Heart right ventricle (tissue), 16 donors: ENCODE measurements at regions not wholly inside any gene's neighbourhood (a gene's known extent, or its start where the extent isn't known, plus 50 kb on each side); places are given as distances from the start of the nearest gene placed in this dataset.

Experiments used
- ATAC-seq, 8 donors: fragments of 200-7000 bp; cut with Tn5 transposase; one replicate each; pipeline ENCODE4 v1.9.1; 2020; ENCODE audit warnings: mild to moderate bottlenecking in 8 of 8, moderate library complexity in 8 of 8, moderate number of reproducible peaks in 1 of 8
- DNase-seq, 2 donors: peaks; one replicate each; pipeline ENCODE4 v3.0.0-alpha.2; 2020
- H3K27ac ChIP-seq, 10 donors: fragments of 200-600 bp; sonication (generic) in 2 of 10; one replicate each; pipeline versions ENCODE4 v1.5.0 to v1.8.0; 2020 to 2022; ENCODE audit warnings: mild to moderate bottlenecking in 3 of 10
- H3K27me3 ChIP-seq, 7 donors: fragments of 200-600 bp; one replicate each; pipeline ENCODE4 v1.8.0; 2021 to 2022; ENCODE audit warnings: mild to moderate bottlenecking in 2 of 7
- H3K36me3 ChIP-seq, 9 donors: fragments of 200-600 bp; sonication (generic) in 1 of 9; one replicate each; pipeline versions ENCODE4 v1.5.0 to v1.8.0; 2020 to 2022; ENCODE audit warnings: mild to moderate bottlenecking in 2 of 9
- H3K4me1 ChIP-seq, 9 donors: fragments of 200-600 bp; sonication (generic) in 1 of 9; one replicate each; pipeline versions ENCODE4 v1.5.0 to v1.8.0; 2020 to 2022; ENCODE audit warnings: mild to moderate bottlenecking in 4 of 9
- H3K4me3 ChIP-seq, 10 donors: fragments of 200-600 bp; sonication (generic) in 2 of 10; one replicate each; pipeline versions ENCODE4 v1.5.0 to v1.8.0; 2020 to 2022; ENCODE audit warnings: mild to moderate bottlenecking in 7 of 10, moderate library complexity in 2 of 10
- H3K9me3 ChIP-seq, 11 donors: fragments of 200-600 bp in 10 of 11; sonication (generic) in 2 of 11; one replicate each; pipeline versions ENCODE4 v1.5.0 to v1.8.0; 2013 to 2022; ENCODE audit warnings: mild to moderate bottlenecking in 2 of 11, control low read depth in 1 of 11, moderate library complexity in 1 of 11
- WGBS, 2 donors: extraction: QIAGEN DNeasy Blood & Tissue Kit; methylation state at CpG; one replicate each; pipeline ENCODE4 v1.1.7; 2013; ENCODE audit warnings: inconsistent platforms in 1 of 2; 5-methylcytosine and 5-hydroxymethylcytosine counted together
- intact Hi-C, 10 donors: fragments of 100-400 bp; cut with DNase I; formaldehyde crosslinking; loops; one replicate each; pipeline versions ENCODE4 v1.11.1 to v1.14.2; 2022
- TF ChIP-seq, protein P1 (sequence below), 9 donors: fragments of 200-600 bp; sonication (generic) in 2 of 9; IDR thresholded peaks; one replicate each; pipeline versions ENCODE4 v1.5.0 to v1.8.0; 2021 to 2022; ENCODE audit warnings: antibody characterized with exemption in 9 of 9, mild to moderate bottlenecking in 5 of 9, moderate library complexity in 1 of 9
- donor health status: Arrhythmogenic right ventricular cardiomyopathy.
- donor health status: ischemic (EF 13 %, LVEDD 7.1; RV severe dilation, severe dysfunction).
- donor health status: healthy with polysubstance abuse.
- donor health status: DM: no; HTN: yes; CAD: no.
- donor health status: DM: no; HTN: no; CAD: no.
- donor health status: ischemic (EF 25% LVEDD 6.9; RV normal size, moderate dysfunction).
- donor health status: ischemic (EF 25% LVEDD 5.7; RV mildly dilated, moderate dysfunction).
- donor health status: healthy.
- donor health status: DM: yes; HTN: yes; CAD: no.
- donor health status: Ischemic cardiomyopathy.
- donor health status: ischemic (EF 35%, LVEDD 5.7; RV mildly dilated, moderate dysfunction).
- donor health status: nonischemic (EF 11% LVEDD 7.7; RV severe dilation, severe dysfunction).
- donor health status: DM: yes; HTN: yes; CAD: no.
- donor health status: PGD.
- donor health status: ischemic (EF 29% LVEDD 5.4; RV normal size, mild dysfunction).
- donor health status: nonischemic (EF 23%, LVEDD 6.1; RV moderate dilation, normal function).

DNA sequence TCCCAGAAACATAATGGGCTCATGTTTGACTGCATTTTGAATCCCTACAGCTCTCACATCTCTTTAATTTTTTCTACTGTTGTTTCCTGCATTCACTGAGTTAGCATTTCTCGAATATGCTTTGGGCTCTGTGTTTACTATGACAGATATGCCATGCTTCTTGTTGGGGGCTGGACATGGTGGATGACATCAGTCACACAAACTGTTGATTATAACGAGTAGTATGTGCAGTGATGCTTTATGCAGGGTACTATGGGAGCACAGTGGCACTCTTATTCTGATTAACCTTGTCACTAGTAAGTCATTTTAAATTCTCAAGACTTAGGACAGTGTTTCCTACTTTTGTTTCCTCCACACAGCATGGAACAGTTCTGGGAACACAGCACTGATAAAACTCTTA is 295.4 kb upstream of the ZNF608 start:
- 40 to 48% methylated on average over 2 of the region's 2 CpGs for WGBS, 2 donors
- H3K27me3 ChIP-seq, result no peaks in the 10 kb centered on the region
- no peak for ATAC-seq
- no peak overlapping the region for H3K27ac ChIP-seq
- intact Hi-C loops, result loop anchor here in 2 of 10 donors (5.0 to 10.0 kb wide), 2 partner anchors 107 to 294 kb away; partner anchors contain the start of gene ZNF608 (in 1 of the 2)
- no peak overlapping the region for H3K4me3 ChIP-seq
- peaks cover 4 to 37% (median 30%) of the 10 kb centered on the region in 9 donors for H3K4me1 ChIP-seq
- DNase-seq, result no peak
- no peaks in the 10 kb centered on the region for H3K36me3 ChIP-seq
- no peaks in the 10 kb centered on the region for H3K9me3 ChIP-seq
- TF ChIP-seq, protein P1, sequence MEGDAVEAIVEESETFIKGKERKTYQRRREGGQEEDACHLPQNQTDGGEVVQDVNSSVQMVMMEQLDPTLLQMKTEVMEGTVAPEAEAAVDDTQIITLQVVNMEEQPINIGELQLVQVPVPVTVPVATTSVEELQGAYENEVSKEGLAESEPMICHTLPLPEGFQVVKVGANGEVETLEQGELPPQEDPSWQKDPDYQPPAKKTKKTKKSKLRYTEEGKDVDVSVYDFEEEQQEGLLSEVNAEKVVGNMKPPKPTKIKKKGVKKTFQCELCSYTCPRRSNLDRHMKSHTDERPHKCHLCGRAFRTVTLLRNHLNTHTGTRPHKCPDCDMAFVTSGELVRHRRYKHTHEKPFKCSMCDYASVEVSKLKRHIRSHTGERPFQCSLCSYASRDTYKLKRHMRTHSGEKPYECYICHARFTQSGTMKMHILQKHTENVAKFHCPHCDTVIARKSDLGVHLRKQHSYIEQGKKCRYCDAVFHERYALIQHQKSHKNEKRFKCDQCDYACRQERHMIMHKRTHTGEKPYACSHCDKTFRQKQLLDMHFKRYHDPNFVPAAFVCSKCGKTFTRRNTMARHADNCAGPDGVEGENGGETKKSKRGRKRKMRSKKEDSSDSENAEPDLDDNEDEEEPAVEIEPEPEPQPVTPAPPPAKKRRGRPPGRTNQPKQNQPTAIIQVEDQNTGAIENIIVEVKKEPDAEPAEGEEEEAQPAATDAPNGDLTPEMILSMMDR (IDR thresholded peaks at IDR 0.05), result no peak

- intact Hi-C loops, result loop anchor here in 2 of 10 donors (5.0 to 10.0 kb wide), 2 partner anchors 108 to 295 kb away; partner anchors contain the start of gene ZNF608 (in 1 of the 2)
- H3K27me3 ChIP-seq, result no peaks in the 10 kb centered on the region
- WGBS, 2 donors, result 56 to 68% methylated on average over 1 of the region's 1 CpG
- H3K36me3 ChIP-seq, result no peaks in the 10 kb centered on the region
- no peak overlapping the region for H3K4me3 ChIP-seq
- ATAC-seq, result no peak
- peaks cover 4 to 37% (median 30%) of the 10 kb centered on the region in 9 donors for H3K4me1 ChIP-seq
- DNase-seq, result no peak
- no peak overlapping the region for H3K27ac ChIP-seq
- TF ChIP-seq, protein P1 (IDR thresholded peaks at IDR 0.05), result no peak
- H3K9me3 ChIP-seq, result no peaks in the 10 kb centered on the region
These were observed 295.9 kb upstream of the ZNF608 start for GRCh38 chr5:125042261-125042890.

GRCh38 chr5:125043781-125044391 is 297.4 kb upstream of the ZNF608 start:
- no peaks in the 10 kb centered on the region for H3K36me3 ChIP-seq
- no peaks in the 10 kb centered on the region for H3K9me3 ChIP-seq
- H3K27me3 ChIP-seq, result no peaks in the 10 kb centered on the region
- peak; percentile 67 to 81 for DNase-seq
- no peak overlapping the region for H3K4me3 ChIP-seq
- H3K27ac ChIP-seq, result peak overlapping the region in 4 of 10 donors; percentile 10 to 55 (median 22)
- TF ChIP-seq, protein P1 (IDR thresholded peaks at IDR 0.05), result no peak
- ATAC-seq, result peak; percentile 83 to 97 (median 92)
- WGBS, 2 donors, result 27 to 30% methylated on average over 8 of the region's 8 CpGs
- intact Hi-C loops, result loop anchor here in 2 of 10 donors (5.0 to 10.0 kb wide), 2 partner anchors 109 to 297 kb away; partner anchors contain the start of gene ZNF608 (in 1 of the 2)
- H3K4me1 ChIP-seq, result peaks cover 4 to 37% (median 30%) of the 10 kb centered on the region in 9 donors

- Histone ChIP-seq H3K4me1 (peaks cover 4 to 37% (median 30%) of the 10 kb centered on the region in 9 donors), H3K27ac (peak overlapping the region in 4 of 10 donors; percentile 10 to 51 (median 20)), H3K9me3 (no peaks in the 10 kb centered on the region), H3K4me3 (no peak overlapping the region), H3K36me3 (no peaks in the 10 kb centered on the region), H3K27me3 (no peaks in the 10 kb centered on the region)
- intact Hi-C loops, result loop anchor here in 2 of 10 donors (5.0 to 10.0 kb wide), 2 partner anchors 110 to 297 kb away; partner anchors contain the start of gene ZNF608 (in 1 of the 2)
- no peak for DNase-seq
- WGBS, 2 donors, result 90 to 92% methylated on average over 8 of the region's 8 CpGs
- TF ChIP-seq, protein P1 (IDR thresholded peaks at IDR 0.05), result no peak
- ATAC-seq, result no peak
These were observed 298.2 kb upstream of the ZNF608 start for GRCh38 chr5:125044491-125045282.
